GM13976 (cell line): ENCODE measurements at regions not wholly inside any gene's neighbourhood (a gene's known extent, or its start where the extent isn't known, plus 50 kb on each side); places are given as distances from the start of the nearest gene placed in this dataset.

Experiments
- DNase-seq: peaks from one replicate; pipeline ENCODE4 v3.0.0; 2012; ENCODE audit warnings: low spot score
- CTCF ChIP-seq: IDR thresholded peaks from 2 replicates; pipeline ENCODE4 v1.5.1; 2012; ENCODE audit warnings: borderline replicate concordance, mild to moderate bottlenecking; ENCODE audit not compliant: insufficient read depth; ENCODE audit errors: extremely low read depth, missing control alignments, control extremely low read depth
- in situ Hi-C: fragments of 300-500 bp; cut with MboI; formaldehyde crosslinking; loops from one replicate; pipeline ENCODE4 v1.12.0; 2022; ENCODE audit warnings: low sequenced_read_pairs, mixed read lengths, inconsistent platforms; ENCODE audit not compliant: unreplicated experiment

DNA sequence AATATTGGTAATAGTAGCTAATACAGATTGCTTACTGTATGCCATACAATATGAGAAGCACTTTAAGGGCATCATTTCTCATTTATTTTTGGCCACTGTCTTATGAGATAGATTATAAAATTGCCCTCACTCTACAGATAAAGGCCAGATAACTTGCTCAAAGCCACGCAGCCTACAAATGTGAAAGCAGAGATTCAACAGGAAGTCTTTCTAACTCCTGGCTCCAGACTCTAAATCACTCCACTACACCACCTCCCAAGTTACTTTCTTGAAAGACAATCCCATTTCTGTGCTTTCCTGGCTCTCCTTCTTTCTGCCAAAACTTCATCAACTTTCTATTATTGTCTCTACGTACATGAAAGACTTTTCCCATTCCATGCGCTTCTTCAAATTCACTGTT is 194.7 kb downstream of the FBXO8 start:
- TF ChIP-seq CTCF = no peak
- in situ Hi-C loops = no loop called here
- no peak for DNase-seq

- DNase-seq = no peak
- in situ Hi-C loops = no loop called here
- TF ChIP-seq CTCF = no peak
Observed at GRCh38 chr4:174086829-174087799, 196.4 kb downstream of the FBXO8 start.

GRCh38 chr4:174084981-174085380 is 198.5 kb downstream of the FBXO8 start:
- DNase-seq = no peak
- no peak for TF ChIP-seq CTCF
- in situ Hi-C loops = no loop called here

DNA sequence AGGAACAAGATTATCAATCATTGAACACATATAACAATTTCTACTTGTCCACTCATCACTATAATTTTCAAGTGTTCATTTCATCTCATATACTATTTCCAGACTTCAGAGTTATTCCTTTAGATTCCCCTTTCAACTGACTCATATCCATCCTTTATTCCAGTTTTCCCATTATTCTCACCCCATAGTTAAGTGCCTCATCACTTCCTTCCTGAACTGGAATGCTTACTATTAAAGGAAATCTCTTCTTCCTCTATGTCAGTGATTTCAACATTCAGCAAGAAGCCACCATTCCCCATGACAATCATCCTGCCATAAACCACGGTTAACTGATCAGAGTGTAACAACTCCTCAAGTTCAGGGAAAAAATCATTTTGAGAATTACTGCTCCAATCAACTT is 198.9 kb downstream of the FBXO8 start:
- no peak for DNase-seq
- in situ Hi-C loops = no loop called here
- no peak for TF ChIP-seq CTCF

GRCh38 chr4:174080361-174080760 is 203.1 kb downstream of the FBXO8 start:
- in situ Hi-C loops = no loop called here
- no peak for TF ChIP-seq CTCF
- no peak for DNase-seq

GRCh38 chr4:174071595-174071994 is 211.9 kb downstream of the FBXO8 start:
- TF ChIP-seq CTCF = no peak
- no peak for DNase-seq
- in situ Hi-C loops = no loop called here
